ENCODE measurements at regions not wholly inside any gene's neighbourhood (a gene's known extent, or its start where the extent isn't known, plus 50 kb on each side); places are given as distances from the start of the nearest gene placed in this dataset.
A peak's percentile ranks its signal among the peaks of the same experiment; 100 is the strongest.

GRCh38 chr5:160940725-160941124 is 88.7 kb upstream of the ATP10B start:
- no peak for DNase-seq

GRCh38 chr5:160938532-160938931 is 86.5 kb upstream of the ATP10B start:
- no peak for DNase-seq

GRCh38 chr5:160937570-160937969 is 85.6 kb upstream of the ATP10B start:
- DNase-seq, result no peak

- DNase-seq, result no peak
Observed at GRCh38 chr5:160935776-160936175, 83.8 kb upstream of the ATP10B start.

- DNase-seq, result no peak
Observed at GRCh38 chr5:160931283-160931682, 79.3 kb upstream of the ATP10B start.

GRCh38 chr5:160930406-160930805 is 78.4 kb upstream of the ATP10B start:
- no peak for DNase-seq

- DNase-seq, result no peak
Observed at GRCh38 chr5:160929906-160930305, 77.9 kb upstream of the ATP10B start.

- DNase-seq, result no peak
Observed at GRCh38 chr5:160929360-160929759, 77.3 kb upstream of the ATP10B start.

GRCh38 chr5:160926428-160926827 is 74.4 kb upstream of the ATP10B start:
- DNase-seq, result peak; percentile 5

- DNase-seq, result no peak
Observed at GRCh38 chr5:160925281-160925680, 73.3 kb upstream of the ATP10B start.

GRCh38 chr5:160923936-160924710 is 72.1 kb upstream of the ATP10B start:
- DNase-seq, result no peak

GRCh38 chr5:160923411-160923810 is 71.4 kb upstream of the ATP10B start:
- DNase-seq, result no peak

GRCh38 chr5:160922311-160922710 is 70.3 kb upstream of the ATP10B start:
- DNase-seq, result no peak

- no peak for DNase-seq
Observed at GRCh38 chr5:160921423-160922285, 69.6 kb upstream of the ATP10B start.

GRCh38 chr5:160919626-160920025 is 67.6 kb upstream of the ATP10B start:
- no peak for DNase-seq

GRCh38 chr5:160918386-160918785 is 66.4 kb upstream of the ATP10B start:
- DNase-seq, result no peak

- DNase-seq, result no peak
Observed at GRCh38 chr5:160906090-160906489, 54.1 kb upstream of the ATP10B start.

- no peak for DNase-seq
Observed at GRCh38 chr5:160905285-160905684, 53.3 kb upstream of the ATP10B start.

- no peak for DNase-seq
Observed at GRCh38 chr5:160904591-160904990, 52.6 kb upstream of the ATP10B start.

GRCh38 chr5:160903551-160903950 is 51.5 kb upstream of the ATP10B start:
- no peak for DNase-seq

- DNase-seq, result no peak
Observed at GRCh38 chr5:160903076-160903475, 51.1 kb upstream of the ATP10B start.
